ENCODE measurements at regions not wholly inside any gene's neighbourhood (a gene's known extent, or its start where the extent isn't known, plus 50 kb on each side); places are given as distances from the start of the nearest gene placed in this dataset.

- peaks cover 0 to 14% (median 0%) of the 10 kb centered on the region in 11 donors for H3K9me3 ChIP-seq
- H3K4me1 ChIP-seq = no peaks in the 10 kb centered on the region
- no peak overlapping the region for H3K4me3 ChIP-seq
- H3K27ac ChIP-seq = no peak overlapping the region
- WGBS, 2 donors = 23 to 85% methylated on average over 7 of the region's 7 CpGs
- H3K36me3 ChIP-seq = no peaks in the 10 kb centered on the region
- ATAC-seq (no peak), DNase-seq (no peak)
- intact Hi-C loops (cut with DNase I) = no loop called here
- no peaks in the 10 kb centered on the region for H3K27me3 ChIP-seq
- no peak for TF ChIP-seq CTCF (IDR thresholded peaks at IDR 0.05)
Measured at GRCh38 chr4:179584101-179584500, 2141.9 kb upstream of the AGA start.

- ATAC-seq (no peak), DNase-seq (no peak)
- Histone ChIP-seq H3K4me3 (no peak overlapping the region), H3K9me3 (peaks cover 0 to 4% (median 0%) of the 10 kb centered on the region in 11 donors), H3K27me3 (no peaks in the 10 kb centered on the region), H3K27ac (no peak overlapping the region), H3K36me3 (no peaks in the 10 kb centered on the region), H3K4me1 (no peaks in the 10 kb centered on the region)
- intact Hi-C loops (cut with DNase I) = no loop called here
- WGBS, 2 donors = 71 to 75% methylated on average over 3 of the region's 3 CpGs
- TF ChIP-seq CTCF (IDR thresholded peaks at IDR 0.05) = no peak
Measured at GRCh38 chr4:179585761-179586160, 2143.5 kb upstream of the AGA start.

- TF ChIP-seq CTCF (IDR thresholded peaks at IDR 0.05) = no peak
- intact Hi-C loops (cut with DNase I) = no loop called here
- H3K4me1 ChIP-seq = no peaks in the 10 kb centered on the region
- ATAC-seq (no peak), DNase-seq (no peak)
- no peak overlapping the region for H3K27ac ChIP-seq
- no peaks in the 10 kb centered on the region for H3K9me3 ChIP-seq
- no peaks in the 10 kb centered on the region for H3K36me3 ChIP-seq
- no peaks in the 10 kb centered on the region for H3K27me3 ChIP-seq
- no peak overlapping the region for H3K4me3 ChIP-seq
- WGBS, 2 donors = 83 to 88% methylated on average over 8 of the region's 8 CpGs
Measured at GRCh38 chr4:179586460-179586859, 2144.2 kb upstream of the AGA start.

- peaks cover 0 to 3% (median 0%) of the 10 kb centered on the region in 11 donors for H3K9me3 ChIP-seq
- WGBS, 2 donors = 73 to 84% methylated on average over 6 of the region's 6 CpGs
- TF ChIP-seq CTCF (IDR thresholded peaks at IDR 0.05) = no peak
- H3K4me3 ChIP-seq = no peak overlapping the region
- intact Hi-C loops (cut with DNase I) = no loop called here
- DNase-seq = no peak
- H3K27ac ChIP-seq = no peak overlapping the region
- H3K36me3 ChIP-seq = no peaks in the 10 kb centered on the region
- H3K27me3 ChIP-seq = no peaks in the 10 kb centered on the region
- ATAC-seq = no peak
- no peaks in the 10 kb centered on the region for H3K4me1 ChIP-seq
Measured at GRCh38 chr4:179595671-179596410, 2153.6 kb upstream of the AGA start.
